HCT116 (cell line): ENCODE measurements at regions not wholly inside any gene's neighbourhood (a gene's known extent, or its start where the extent isn't known, plus 50 kb on each side); places are given as distances from the start of the nearest gene placed in this dataset.

Source experiments
- ATAC-seq: fragments of 200-7000 bp; cut with Tn5 transposase; 2 replicates; pipeline ENCODE4 v1.9.1; 2020; ENCODE audit warnings: mild to moderate bottlenecking, moderate library complexity
- BruUV-seq: library from RNA; stranded (reverse); fragments of 400-500 nt; replicated peaks from 2 replicates; lab custom pipeline; 2021; lab: Mats Ljungman, UMichigan
- CTCF ChIA-PET: fragments of 300-600 bp; sonication (Branson Sonifier 250); formaldehyde crosslinking; loops from one replicate; lab custom pipeline; 2021; ENCODE audit warnings: antibody characterized with exemption; lab: Charles Lee
- POLR2A ChIA-PET: fragments of 300-600, 350-600 bp; sonication (Branson Sonifier 250); formaldehyde crosslinking; loops from one replicate; lab custom pipeline; 2021; ENCODE audit warnings: antibody characterized with exemption; lab: Charles Lee
- RAD21 ChIA-PET, 2 experiments: fragments of 300-600 bp; sonication (Branson Sonifier 250); formaldehyde crosslinking; loops; one replicate each; lab custom pipeline; 2023; ENCODE audit warnings: low total read pairs in 2 of 2; ENCODE audit not compliant: uncharacterized antibody in 2 of 2, unreplicated experiment in 2 of 2, low non-redundant PET in 1 of 2; lab: Charles Lee
- DNase-seq: peaks from one replicate; pipeline ENCODE4 v3.0.0-alpha.2; 2010; ENCODE audit warnings: low read depth, low spot score
- H2AFZ ChIP-seq: fragments of 200-600 bp; shearing (Covaris generic), sonication (generic); 2 replicates; pipeline ENCODE4 v1.6.1; 2017; ENCODE audit warnings: low read depth, mixed run types, mixed read lengths, antibody characterized with exemption, low read length; ENCODE audit not compliant: poor library complexity, severe bottlenecking
- H3K27ac ChIP-seq: 2 replicates; pipeline ENCODE4 v1.5.1; 2012; ENCODE audit warnings: low read depth, low read length
- H3K27me3 ChIP-seq: fragments of 200-600 bp; sonication (generic); 2 replicates; pipeline ENCODE4 v1.6.1; 2016; ENCODE audit warnings: mixed run types, low read length, mixed read lengths; ENCODE audit not compliant: insufficient read depth
- H3K36me3 ChIP-seq, 2 experiments: fragments of 200-500 bp in 1 of 2; fragments of 200-600 bp in 1 of 2; sonication (Bioruptor generic) in 1 of 2; sonication (generic) in 1 of 2; 2 replicates each; pipeline versions ENCODE4 v1.5.1 to v1.6.1; 2014 to 2016; ENCODE audit warnings: low read length in 2 of 2, inconsistent platforms in 1 of 2, mixed read lengths in 1 of 2, mixed run types in 1 of 2; ENCODE audit not compliant: insufficient read depth in 2 of 2, control insufficient read depth in 1 of 2
- H3K4me1 ChIP-seq, 2 experiments: fragments of 200-600 bp in 1 of 2; sonication (generic) in 1 of 2; 2 replicates each; pipeline versions ENCODE4 v1.5.1 to v1.6.1; 2012 to 2017; ENCODE audit warnings: low read length in 2 of 2, inconsistent platforms in 1 of 2, mild to moderate bottlenecking in 1 of 2, mixed read lengths in 1 of 2, mixed run types in 1 of 2, moderate library complexity in 1 of 2; ENCODE audit not compliant: insufficient read depth in 2 of 2, control insufficient read depth in 1 of 2
- H3K4me2 ChIP-seq: fragments of 200-600 bp; sonication (generic); 2 replicates; pipeline ENCODE4 v1.6.1; 2017; ENCODE audit warnings: mixed run types, low read length, mixed read lengths
- H3K4me3 ChIP-seq, 2 experiments: fragments of 200-600 bp in 1 of 2; sonication (generic) in 1 of 2; replicated peaks in 1 of 2; 2 replicates each; pipeline ENCODE4 v1.5.1; 2011 to 2016; ENCODE audit warnings: low read length in 2 of 2, control low read depth in 1 of 2, low read depth in 1 of 2, mild to moderate bottlenecking in 1 of 2, mixed read lengths in 1 of 2, mixed run types in 1 of 2
- H3K79me2 ChIP-seq: fragments of 200-600 bp; sonication (generic); 2 replicates; pipeline ENCODE4 v1.6.1; 2017; ENCODE audit warnings: mild to moderate bottlenecking, mixed run types, low read length, moderate library complexity, mixed read lengths; ENCODE audit not compliant: insufficient read depth
- H3K9ac ChIP-seq: fragments of 200-600 bp; sonication (generic); 2 replicates; pipeline ENCODE4 v1.6.1; 2016; ENCODE audit warnings: low read length, mixed read lengths
- H3K9me2 ChIP-seq: fragments of 200-600 bp; sonication (generic), shearing (Covaris generic); 2 replicates; pipeline ENCODE4 v1.6.1; 2017; ENCODE audit warnings: mixed run types, mild to moderate bottlenecking, moderate library complexity; ENCODE audit not compliant: insufficient read depth
- H3K9me3 ChIP-seq, 2 experiments: fragments of 200-500 bp in 1 of 2; fragments of 200-600 bp in 1 of 2; sonication (Bioruptor generic) in 1 of 2; sonication (generic) in 1 of 2; 2 replicates each; pipeline ENCODE4 v1.6.1; 2014 to 2017; ENCODE audit warnings: low read length in 2 of 2, mixed read lengths in 2 of 2, inconsistent platforms in 1 of 2, low read depth in 1 of 2, mild to moderate bottlenecking in 1 of 2, mixed run types in 1 of 2, moderate library complexity in 1 of 2; ENCODE audit not compliant: control insufficient read depth in 1 of 2, insufficient read depth in 1 of 2
- H4K20me1 ChIP-seq: fragments of 200-600 bp; sonication (generic), shearing (Covaris generic); 2 replicates; pipeline ENCODE4 v1.6.1; 2017; ENCODE audit warnings: mixed run types, mild to moderate bottlenecking, moderate library complexity; ENCODE audit not compliant: insufficient read depth
- EZH2 ChIP-seq: fragments of 200-600 bp; sonication (generic); IDR thresholded peaks from 2 replicates; pipeline ENCODE4 v1.6.1; 2017; ENCODE audit warnings: antibody characterized with exemption, mixed run types
- JUND ChIP-seq: IDR thresholded peaks from 2 replicates; pipeline ENCODE4 v1.6.1; 2012
- POLR2AphosphoS5 ChIP-seq: IDR thresholded peaks from 2 replicates; pipeline ENCODE4 v1.6.1; 2011; ENCODE audit warnings: mild to moderate bottlenecking, low read depth, low read length, moderate library complexity
- SIN3A ChIP-seq: IDR thresholded peaks from 2 replicates; pipeline ENCODE4 v1.6.1; 2012; ENCODE audit warnings: low read depth
- SRF ChIP-seq: IDR thresholded peaks from 2 replicates; pipeline ENCODE4 v1.6.1; 2012; ENCODE audit warnings: low read depth
- TCF7L2 ChIP-seq: IDR thresholded peaks from 2 replicates; pipeline ENCODE4 v1.7.0; 2011; ENCODE audit warnings: borderline replicate concordance, inconsistent platforms; ENCODE audit not compliant: insufficient read depth, insufficient read length; ENCODE audit errors: extremely low read depth
- YY1 ChIP-seq: IDR thresholded peaks from 2 replicates; pipeline ENCODE4 v1.6.1; 2011; ENCODE audit warnings: low read length, low read depth, moderate library complexity, mild to moderate bottlenecking; ENCODE audit not compliant: insufficient replicate concordance; ENCODE audit errors: extremely low read depth
- ZNF274 ChIP-seq: fragments of 200-500 bp; sonication (Bioruptor generic); IDR thresholded peaks from 2 replicates; pipeline ENCODE4 v1.6.1; 2014; ENCODE audit warnings: mild to moderate bottlenecking, low read depth, low read length, inconsistent platforms
- intact Hi-C: fragments of 100-400 bp; cut with micrococcal nuclease; formaldehyde crosslinking; loops from 2 replicates; pipeline ENCODE4 v1.10.0; 2022
- TF ChIP-seq, protein P1 (sequence below): IDR thresholded peaks from 2 replicates; pipeline ENCODE4 v1.6.1; 2012
- TF ChIP-seq, protein P2 (sequence below): IDR thresholded peaks from 2 replicates; pipeline ENCODE4 v1.6.1; 2012

DNA sequence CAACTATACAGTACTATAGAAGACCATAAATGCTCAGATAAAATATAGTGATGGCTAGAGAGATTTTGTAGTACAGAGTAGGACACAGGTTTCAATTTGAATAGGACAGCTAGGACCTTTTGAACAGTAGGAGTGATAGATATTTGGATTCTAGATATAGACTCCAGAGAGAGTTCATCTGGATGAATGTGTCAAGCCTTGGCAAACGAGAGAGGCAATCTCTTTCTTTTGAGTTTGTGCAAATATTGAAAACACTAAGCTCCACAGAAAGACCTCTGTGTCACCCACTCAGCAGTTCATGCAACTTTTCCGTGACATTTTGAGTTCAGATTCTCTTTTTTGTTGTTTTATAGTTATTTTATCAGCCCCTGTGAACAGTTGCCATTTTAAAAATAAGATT is 834.3 kb upstream of the COBL start (continued):
- TF ChIP-seq, protein P1, sequence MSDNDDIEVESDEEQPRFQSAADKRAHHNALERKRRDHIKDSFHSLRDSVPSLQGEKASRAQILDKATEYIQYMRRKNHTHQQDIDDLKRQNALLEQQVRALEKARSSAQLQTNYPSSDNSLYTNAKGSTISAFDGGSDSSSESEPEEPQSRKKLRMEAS: no peak
- TF ChIP-seq YY1 (no peak), SIN3A (no peak), JUND (no peak), ZNF274 (no peak)
- TF ChIP-seq, protein P2, sequence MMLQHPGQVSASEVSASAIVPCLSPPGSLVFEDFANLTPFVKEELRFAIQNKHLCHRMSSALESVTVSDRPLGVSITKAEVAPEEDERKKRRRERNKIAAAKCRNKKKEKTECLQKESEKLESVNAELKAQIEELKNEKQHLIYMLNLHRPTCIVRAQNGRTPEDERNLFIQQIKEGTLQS: no peak

DNA sequence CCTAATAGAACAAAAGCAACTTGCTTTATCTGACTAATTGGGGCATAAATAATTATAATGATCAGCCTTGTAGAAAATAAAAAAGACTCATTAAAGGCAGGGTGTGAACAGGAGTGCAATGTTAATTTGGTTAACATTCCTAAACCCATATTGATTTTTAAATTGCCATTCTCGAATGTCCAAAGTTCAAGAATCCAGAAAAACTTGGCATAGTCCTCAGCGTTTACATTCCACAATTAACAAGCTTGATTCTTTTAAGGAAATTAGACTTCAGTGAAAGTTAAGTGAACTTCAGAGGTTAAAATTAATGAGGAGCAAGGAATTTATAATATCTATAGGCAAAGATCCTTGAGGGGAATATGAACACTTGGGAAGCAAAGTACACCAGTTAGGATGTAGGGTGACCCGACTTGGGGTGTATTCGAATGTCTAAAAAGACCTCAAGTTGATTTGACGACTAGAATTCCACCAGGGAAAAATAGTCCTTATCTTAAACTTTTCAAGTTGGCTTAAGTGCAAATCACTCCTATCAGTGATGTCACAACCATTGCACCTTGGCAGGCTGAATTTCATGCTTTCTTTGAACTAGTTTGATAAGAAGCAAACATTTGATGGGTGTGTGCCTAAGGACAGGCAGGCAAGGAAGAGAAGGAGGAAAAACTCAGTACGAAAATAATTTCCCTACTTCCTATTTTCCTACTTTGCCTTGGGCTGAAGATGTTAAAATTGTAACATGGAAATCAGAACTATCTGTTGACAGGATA is 830.4 kb upstream of the COBL start:
- no peak for DNase-seq
- H3K36me3 ChIP-seq: no peaks in the 10 kb centered on the region
- TF ChIP-seq JUND: no peak
- no peak for TF ChIP-seq POLR2AphosphoS5
- TF ChIP-seq, protein P1: no peak
- no peak for TF ChIP-seq EZH2
- TF ChIP-seq SRF: no peak
- TF ChIP-seq TCF7L2: no peak
- TF ChIP-seq, all 23 proteins: peak for 0
- Histone ChIP-seq H3K9me2 (no peaks in the 10 kb centered on the region), H3K27me3 (no peaks in the 10 kb centered on the region), H3K79me2 (no peaks in the 10 kb centered on the region), H4K20me1 (no peaks in the 10 kb centered on the region), H2AFZ (no peak overlapping the region), H3K9me3 (peaks cover 11 to 18% of the 10 kb centered on the region in 2 experiments; a peak in 2 of 4 replicates), H3K4me1 (no peaks in the 10 kb centered on the region), H3K4me3 (no peak overlapping the region), H3K9ac (no peak overlapping the region), H3K4me2 (no peak overlapping the region), H3K27ac (no peak overlapping the region)
- ChIA-PET RAD21 (no interaction called here), POLR2A (no interaction called here), CTCF (no interaction called here)
- intact Hi-C loops: loop anchor here (5.0 kb wide), 1 partner anchor 50 kb away; no protein-coding TSS in a partner anchor
- no peak for ATAC-seq
- no TSS peak for BruUV-seq
